HG03095 (cell line): ENCODE measurements at regions not wholly inside any gene's neighbourhood (a gene's known extent, or its start where the extent isn't known, plus 50 kb on each side); places are given as distances from the start of the nearest gene placed in this dataset.

Experiments used
- ATAC-seq: cut with Tn5 transposase; IDR thresholded peaks from one replicate; pipeline ENCODE4 v1.9.1; 2021; ENCODE audit warnings: moderate library complexity; ENCODE audit not compliant: unreplicated experiment

GRCh38 chr1:208413006-208413405, 168.8 kb upstream of the PLXNA2 start:
- no peak for ATAC-seq

- ATAC-seq: no peak
Observed at GRCh38 chr1:208418667-208419066, 174.5 kb upstream of the PLXNA2 start.

GRCh38 chr1:208419746-208420420, 175.7 kb upstream of the PLXNA2 start:
- no peak for ATAC-seq

GRCh38 chr1:208420696-208421095, 176.5 kb upstream of the PLXNA2 start:
- ATAC-seq: no peak

- ATAC-seq: no peak
Observed at GRCh38 chr1:208421486-208421885, 177.3 kb upstream of the PLXNA2 start.

- ATAC-seq: no peak
Observed at GRCh38 chr1:208423526-208423925, 179.3 kb upstream of the PLXNA2 start.

GRCh38 chr1:208425096-208425495, 180.9 kb upstream of the PLXNA2 start:
- no peak for ATAC-seq

GRCh38 chr1:208430220-208430619, 186.0 kb upstream of the PLXNA2 start:
- no peak for ATAC-seq

GRCh38 chr1:208431721-208432120, 187.5 kb upstream of the PLXNA2 start:
- ATAC-seq: no peak

- no peak for ATAC-seq
Observed at GRCh38 chr1:208432346-208432745, 188.2 kb upstream of the PLXNA2 start.

- no peak for ATAC-seq
Observed at GRCh38 chr1:208433086-208433485, 188.9 kb upstream of the PLXNA2 start.

- ATAC-seq: no peak
Observed at GRCh38 chr1:208433971-208434370, 189.8 kb upstream of the PLXNA2 start.

GRCh38 chr1:208437401-208437800, 193.2 kb upstream of the PLXNA2 start:
- no peak for ATAC-seq

GRCh38 chr1:208438112-208438699, 194.0 kb upstream of the PLXNA2 start:
- ATAC-seq: no peak

- no peak for ATAC-seq
Observed at GRCh38 chr1:208445758-208446203, 201.6 kb upstream of the PLXNA2 start.

GRCh38 chr1:208446271-208446691, 202.1 kb upstream of the PLXNA2 start:
- ATAC-seq: no peak

- ATAC-seq: no peak
Observed at GRCh38 chr1:208448425-208448824, 204.2 kb upstream of the PLXNA2 start.

GRCh38 chr1:208449951-208450350, 205.8 kb upstream of the PLXNA2 start:
- ATAC-seq: no peak

- ATAC-seq: no peak
Observed at GRCh38 chr1:208450958-208451357, 206.8 kb upstream of the PLXNA2 start.

- ATAC-seq: no peak
Observed at GRCh38 chr1:208455821-208456220, 211.6 kb upstream of the PLXNA2 start.

GRCh38 chr1:208456487-208456886, 212.3 kb upstream of the PLXNA2 start:
- ATAC-seq: no peak

GRCh38 chr1:208460823-208461222, 216.6 kb upstream of the PLXNA2 start:
- no peak for ATAC-seq

GRCh38 chr1:208461680-208462079, 217.5 kb upstream of the PLXNA2 start:
- ATAC-seq: no peak
